Endothelial cell of umbilical vein (primary cell): ENCODE measurements at regions not wholly inside any gene's neighbourhood (a gene's known extent, or its start where the extent isn't known, plus 50 kb on each side); places are given as distances from the start of the nearest gene placed in this dataset.

Source experiments
- BruUV-seq: library from RNA; stranded (reverse); fragments of 400-500 nt; replicated peaks from 2 replicates; lab custom pipeline; 2021; lab: Mats Ljungman, UMichigan
- CTCF ChIA-PET: fragments of 300-600, 350-600 bp; sonication (Branson Sonifier 250); formaldehyde crosslinking; loops from one replicate; lab custom pipeline; 2021; ENCODE audit warnings: antibody characterized with exemption, inconsistent platforms; lab: Charles Lee
- POLR2A ChIA-PET: fragments of 300-600, 350-600 bp; sonication (Branson Sonifier 250); formaldehyde crosslinking; loops from one replicate; lab custom pipeline; 2021; ENCODE audit warnings: antibody characterized with exemption, inconsistent platforms; lab: Charles Lee
- DNase-seq: peaks from one replicate; pipeline ENCODE4 v3.0.0-alpha.2; 2011; ENCODE audit warnings: low read depth, low spot score
- FAIRE-seq: peaks from 2 replicates; lab custom pipeline; 2011; peaks lifted over from hg19 to GRCh38; lab: Jason Lieb, UNC
- H2AFZ ChIP-seq: 2 replicates; pipeline ENCODE4 v1.6.0; 2012; ENCODE audit warnings: low read depth, low read length, control low read depth, inconsistent platforms
- H3K27ac ChIP-seq: 2 replicates; pipeline ENCODE4 v1.5.1; 2011; ENCODE audit warnings: low read depth, mild to moderate bottlenecking, control low read depth, low read length, moderate library complexity; ENCODE audit not compliant: insufficient read depth
- H3K27me3 ChIP-seq, 2 experiments: 2 replicates each; pipeline versions ENCODE4 v1.6.0 to v1.6.1; 2011; ENCODE audit warnings: low read length in 2 of 2, mixed read lengths in 1 of 2; ENCODE audit not compliant: control insufficient read depth in 2 of 2, insufficient read depth in 2 of 2
- H3K36me3 ChIP-seq, 2 experiments: 2 replicates in 1 of 2; 3 replicates in 1 of 2; pipeline ENCODE4 v1.5.1; 2011; ENCODE audit warnings: low read length in 2 of 2, mild to moderate bottlenecking in 1 of 2, moderate library complexity in 1 of 2; ENCODE audit not compliant: control insufficient read depth in 2 of 2, insufficient read depth in 2 of 2; ENCODE audit errors: extremely low read depth in 1 of 2
- H3K4me1 ChIP-seq: 3 replicates; pipeline ENCODE4 v1.5.1; 2011; ENCODE audit warnings: mild to moderate bottlenecking, low read length; ENCODE audit not compliant: control insufficient read depth, insufficient read depth; ENCODE audit errors: extremely low read depth
- H3K4me2 ChIP-seq: 2 replicates; pipeline ENCODE4 v1.6.1; 2011; ENCODE audit warnings: low read length, control low read depth, mixed read lengths; ENCODE audit not compliant: insufficient read depth
- H3K4me3 ChIP-seq, 3 experiments: fragments of 200-600 bp in 1 of 3; sonication (generic), shearing (Covaris generic) in 1 of 3; replicated peaks in 1 of 3; 2 replicates each; pipeline ENCODE4 v1.5.1; 2011 to 2016; ENCODE audit warnings: control low read depth in 3 of 3, low read length in 3 of 3, mild to moderate bottlenecking in 2 of 3, inconsistent platforms in 1 of 3, low read depth in 1 of 3, moderate library complexity in 1 of 3; ENCODE audit not compliant: insufficient read depth in 1 of 3
- H3K79me2 ChIP-seq: 2 replicates; pipeline ENCODE4 v1.6.0; 2012; ENCODE audit warnings: low read length, inconsistent platforms; ENCODE audit not compliant: control insufficient read depth, insufficient read depth
- H3K9ac ChIP-seq: replicated peaks from 2 replicates; pipeline ENCODE3; 2011; ENCODE audit warnings: low read length, control low read depth; ENCODE audit not compliant: insufficient read depth; ENCODE audit errors: extremely low read depth
- H3K9me1 ChIP-seq: replicated peaks from 3 replicates; pipeline ENCODE4 v1.6.0; 2011; ENCODE audit warnings: mild to moderate bottlenecking, low read length; ENCODE audit not compliant: control insufficient read depth, insufficient read depth; ENCODE audit errors: extremely low read depth
- H3K9me3 ChIP-seq: replicated peaks from 2 replicates; pipeline ENCODE4 v1.5.1; 2012; ENCODE audit warnings: low read length, inconsistent platforms; ENCODE audit not compliant: control insufficient read depth, insufficient read depth
- H4K20me1 ChIP-seq: replicated peaks from 2 replicates; pipeline ENCODE3; 2011; ENCODE audit warnings: mild to moderate bottlenecking, low read length; ENCODE audit not compliant: control insufficient read depth, insufficient read depth; ENCODE audit errors: extremely low read depth
- EZH2 ChIP-seq: IDR thresholded peaks from 2 replicates; pipeline ENCODE4 v1.6.1; 2012; ENCODE audit warnings: borderline replicate concordance, low read depth, mild to moderate bottlenecking, moderate library complexity, low read length, inconsistent platforms; ENCODE audit not compliant: severe bottlenecking
- FOS ChIP-seq: IDR thresholded peaks from 2 replicates; pipeline ENCODE4 v1.6.1; 2011; ENCODE audit warnings: mild to moderate bottlenecking, low read length, moderate library complexity, borderline replicate concordance; ENCODE audit not compliant: insufficient read depth
- GATA2 ChIP-seq: IDR thresholded peaks from 2 replicates; pipeline ENCODE4 v1.7.0; 2011; ENCODE audit warnings: low read depth, mild to moderate bottlenecking, moderate library complexity, mixed read lengths, low read length; ENCODE audit not compliant: insufficient read length, insufficient read depth
- JUN ChIP-seq: IDR thresholded peaks from 2 replicates; pipeline ENCODE4 v1.6.1; 2011; ENCODE audit warnings: borderline replicate concordance, low read depth; ENCODE audit not compliant: insufficient read length, insufficient read depth
- MYC ChIP-seq: IDR thresholded peaks from one replicate; pipeline ENCODE4 v1.6.1; 2011; ENCODE audit warnings: mild to moderate bottlenecking, low read depth, low read length
- POLR2A ChIP-seq: IDR thresholded peaks from 2 replicates; pipeline ENCODE4 v1.6.1; 2012; ENCODE audit warnings: low read depth, mild to moderate bottlenecking, control low read depth, low read length
- POLR2AphosphoS5 ChIP-seq: IDR thresholded peaks from 2 replicates; pipeline ENCODE4 v1.6.1; 2012; ENCODE audit warnings: low read depth, mild to moderate bottlenecking, control low read depth, low read length, moderate library complexity; ENCODE audit not compliant: insufficient read depth
- dilution Hi-C: fragments of 300-500 bp; cut with MboI; formaldehyde crosslinking; loops from one replicate; pipeline ENCODE4 v1.15.0; 2019; ENCODE audit warnings: low sequenced_read_pairs; ENCODE audit not compliant: extremely low pct_ligation_motif_present
- intact Hi-C: fragments of 100-400 bp; cut with micrococcal nuclease; formaldehyde crosslinking; loops from one replicate; pipeline ENCODE4 v1.10.0; 2022
- TF ChIP-seq, protein P1 (sequence below): IDR thresholded peaks from 2 replicates; pipeline ENCODE4 v1.6.1; 2011; ENCODE audit not compliant: insufficient read depth, insufficient read length
- TF ChIP-seq, protein P2 (sequence below), 2 donors: IDR thresholded peaks; 1 replicate in 1 of 2; 2 replicates in 1 of 2; pipeline ENCODE4 v1.5.1; 2011; ENCODE audit warnings: low read length in 2 of 2, mild to moderate bottlenecking in 2 of 2, moderate library complexity in 2 of 2, control low read depth in 1 of 2, inconsistent platforms in 1 of 2, low read depth in 1 of 2; ENCODE audit not compliant: insufficient read depth in 1 of 2; ENCODE audit errors: extremely low read depth in 1 of 2

GRCh38 chr4:25487155-25487554 lies 110.1 kb downstream of the ANAPC4 start:
- peaks cover 0 to 2% of the 10 kb centered on the region in 2 experiments for H3K27me3 ChIP-seq
- dilution Hi-C loops: no loop called here
- no peaks in the 10 kb centered on the region for H3K9me3 ChIP-seq
- H3K79me2 ChIP-seq: no peaks in the 10 kb centered on the region
- H3K27ac ChIP-seq: no peak overlapping the region
- BruUV-seq: no TSS peak
- DNase-seq: no peak
- H3K9ac ChIP-seq: no peak overlapping the region
- no peak for FAIRE-seq
- no peak overlapping the region for H3K4me3 ChIP-seq
- H3K36me3 ChIP-seq: no peaks in the 10 kb centered on the region
- intact Hi-C loops: loop anchor here (5.0 kb wide), 1 partner anchor 45 kb away; no protein-coding TSS in a partner anchor
- no peaks in the 10 kb centered on the region for H3K9me1 ChIP-seq
- POLR2A ChIA-PET: interaction anchor here (0.8 to 0.9 kb wide), 2 partner anchors 20 to 30 kb away, joined by 3 read pairs; no protein-coding TSS in a partner anchor
- TF ChIP-seq, protein P1, sequence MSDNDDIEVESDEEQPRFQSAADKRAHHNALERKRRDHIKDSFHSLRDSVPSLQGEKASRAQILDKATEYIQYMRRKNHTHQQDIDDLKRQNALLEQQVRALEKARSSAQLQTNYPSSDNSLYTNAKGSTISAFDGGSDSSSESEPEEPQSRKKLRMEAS: no peak
- no peak for TF ChIP-seq POLR2AphosphoS5
- no peak for TF ChIP-seq JUN
- TF ChIP-seq, protein P2, sequence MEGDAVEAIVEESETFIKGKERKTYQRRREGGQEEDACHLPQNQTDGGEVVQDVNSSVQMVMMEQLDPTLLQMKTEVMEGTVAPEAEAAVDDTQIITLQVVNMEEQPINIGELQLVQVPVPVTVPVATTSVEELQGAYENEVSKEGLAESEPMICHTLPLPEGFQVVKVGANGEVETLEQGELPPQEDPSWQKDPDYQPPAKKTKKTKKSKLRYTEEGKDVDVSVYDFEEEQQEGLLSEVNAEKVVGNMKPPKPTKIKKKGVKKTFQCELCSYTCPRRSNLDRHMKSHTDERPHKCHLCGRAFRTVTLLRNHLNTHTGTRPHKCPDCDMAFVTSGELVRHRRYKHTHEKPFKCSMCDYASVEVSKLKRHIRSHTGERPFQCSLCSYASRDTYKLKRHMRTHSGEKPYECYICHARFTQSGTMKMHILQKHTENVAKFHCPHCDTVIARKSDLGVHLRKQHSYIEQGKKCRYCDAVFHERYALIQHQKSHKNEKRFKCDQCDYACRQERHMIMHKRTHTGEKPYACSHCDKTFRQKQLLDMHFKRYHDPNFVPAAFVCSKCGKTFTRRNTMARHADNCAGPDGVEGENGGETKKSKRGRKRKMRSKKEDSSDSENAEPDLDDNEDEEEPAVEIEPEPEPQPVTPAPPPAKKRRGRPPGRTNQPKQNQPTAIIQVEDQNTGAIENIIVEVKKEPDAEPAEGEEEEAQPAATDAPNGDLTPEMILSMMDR (IDR thresholded peaks at IDR 0.05; ENCODE audit: extremely low read depth in 1 of 2, insufficient read depth in 1 of 2, low read depth in 1 of 2, low read length in 2 of 2): no peak
- TF ChIP-seq POLR2A: no peak
- TF ChIP-seq EZH2: no peak
- no peak for TF ChIP-seq GATA2
- TF ChIP-seq FOS: no peak
- TF ChIP-seq MYC: no peak
- CTCF ChIA-PET: interaction anchor here (0.9 to 1.1 kb wide), 2 partner anchors 10 to 45 kb away, joined by 3 to 5 read pairs; no protein-coding TSS in a partner anchor
- H2AFZ ChIP-seq: no peak overlapping the region
- H3K4me2 ChIP-seq: no peak overlapping the region
- H4K20me1 ChIP-seq: no peaks in the 10 kb centered on the region
- peaks cover 23% of the 10 kb centered on the region for H3K4me1 ChIP-seq
